ENCODE measurements at regions not wholly inside any gene's neighbourhood (a gene's known extent, or its start where the extent isn't known, plus 50 kb on each side); places are given as distances from the start of the nearest gene placed in this dataset.

- TF ChIP-seq CREB5 (CRISPR knock-in tag; IDR thresholded peaks at IDR 0.05; ENCODE audit: low read depth) (no peak), RARB (CRISPR knock-in tag; IDR thresholded peaks at IDR 0.05) (no peak), OSR1 (CRISPR knock-in tag; IDR thresholded peaks at IDR 0.05) (no peak), GLIS3 (CRISPR knock-in tag; IDR thresholded peaks at IDR 0.05) (no peak), ZNF8 (CRISPR knock-in tag; IDR thresholded peaks at IDR 0.05) (no peak)
- ATAC-seq = no peak
Observed at GRCh38 chr1:29704430-29704829, 468.1 kb downstream of the PTPRU start.

- ATAC-seq = peak; percentile 71
- TF ChIP-seq ZFP30 (CRISPR knock-in tag; IDR thresholded peaks at IDR 0.05) (no peak), PATZ1 (CRISPR knock-in tag; IDR thresholded peaks at IDR 0.05; ENCODE audit: borderline replicate concordance) (no peak), GLIS3 (CRISPR knock-in tag; IDR thresholded peaks at IDR 0.05) (no peak), TCF4 (CRISPR knock-in tag; IDR thresholded peaks at IDR 0.05; ENCODE audit: borderline replicate concordance) (0 out of 2 replicates have a peak, but pooled peaks have one; percentile 12), ARNTL (CRISPR knock-in tag; IDR thresholded peaks at IDR 0.05; ENCODE audit: borderline replicate concordance, low read depth) (no peak), CSRNP3 (CRISPR knock-in tag; IDR thresholded peaks at IDR 0.05) (no peak)
Observed at GRCh38 chr1:29703596-29704370, 467.5 kb downstream of the PTPRU start.

GRCh38 chr1:29700491-29700890 is 464.2 kb downstream of the PTPRU start:
- ATAC-seq = no peak
- TF ChIP-seq BACH2 (CRISPR knock-in tag; IDR thresholded peaks at IDR 0.05; ENCODE audit: borderline replicate concordance) (no peak), ZNF70 (CRISPR knock-in tag; IDR thresholded peaks at IDR 0.05) (no peak), ARNTL (CRISPR knock-in tag; IDR thresholded peaks at IDR 0.05; ENCODE audit: borderline replicate concordance, low read depth) (no peak), CSDC2 (CRISPR knock-in tag; IDR thresholded peaks at IDR 0.05) (no peak), PPARA (CRISPR knock-in tag; IDR thresholded peaks at IDR 0.05; ENCODE audit: borderline replicate concordance) (no peak), CREB5 (CRISPR knock-in tag; IDR thresholded peaks at IDR 0.05; ENCODE audit: low read depth) (no peak), SNAI2 (CRISPR knock-in tag; IDR thresholded peaks at IDR 0.05) (no peak), TSHZ2 (CRISPR knock-in tag; IDR thresholded peaks at IDR 0.05) (no peak), CSRNP3 (CRISPR knock-in tag; IDR thresholded peaks at IDR 0.05) (no peak), ISL1 (CRISPR knock-in tag; IDR thresholded peaks at IDR 0.05) (no peak), ESRRG (CRISPR knock-in tag; IDR thresholded peaks at IDR 0.05) (no peak), ZFP30 (CRISPR knock-in tag; IDR thresholded peaks at IDR 0.05) (no peak), TCF4 (CRISPR knock-in tag; IDR thresholded peaks at IDR 0.05; ENCODE audit: borderline replicate concordance) (no peak)
